ENCODE measurements at regions not wholly inside any gene's neighbourhood (a gene's known extent, or its start where the extent isn't known, plus 50 kb on each side); places are given as distances from the start of the nearest gene placed in this dataset.

DNA sequence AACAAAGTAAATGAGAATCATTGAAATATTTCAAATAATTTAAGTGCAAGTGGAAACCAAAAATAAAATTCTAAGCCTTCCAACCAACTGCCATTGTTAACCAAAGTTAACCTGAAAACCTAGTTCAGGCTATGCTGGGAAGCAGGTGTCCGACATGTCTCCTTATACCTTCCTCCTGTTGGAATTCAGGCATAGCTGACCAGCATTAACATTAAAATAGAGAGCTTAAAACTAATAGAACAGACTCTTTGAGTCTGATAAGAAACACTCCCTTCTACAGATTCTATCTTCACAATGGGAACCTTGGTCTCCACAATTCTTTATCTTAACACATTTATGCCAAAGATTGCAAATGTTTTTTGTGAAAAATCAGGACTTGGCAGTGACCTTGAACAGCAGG lies 1004.9 kb upstream of the NRXN1 start:
- no peak overlapping the region for H3K4me3 ChIP-seq (ENCODE audit: low read depth, low read length)
- DNase-seq (ENCODE audit: low read depth, low spot score) = no peak
- H3K27ac ChIP-seq (ENCODE audit: low read depth, low read length) = no peak overlapping the region
- H3K9me3 ChIP-seq (ENCODE audit: control insufficient read depth, insufficient read depth, low read length) = no peaks in the 10 kb centered on the region
- CTCF ChIA-PET = no interaction called here
- TF ChIP-seq CTCF (IDR thresholded peaks at IDR 0.05; ENCODE audit: low read depth, low read length) = no peak
- POLR2A ChIA-PET = no interaction called here
- H3K27me3 ChIP-seq (ENCODE audit: control insufficient read depth, insufficient read depth, low read length) = no peaks in the 10 kb centered on the region

GRCh38 chr2:52036024-52036423 lies 1004.1 kb upstream of the NRXN1 start:
- Histone ChIP-seq H3K4me3 (ENCODE audit: low read depth, low read length) (no peak overlapping the region), H3K27ac (ENCODE audit: low read depth, low read length) (no peak overlapping the region), H3K9me3 (ENCODE audit: control insufficient read depth, insufficient read depth, low read length) (no peaks in the 10 kb centered on the region), H3K27me3 (ENCODE audit: control insufficient read depth, insufficient read depth, low read length) (no peaks in the 10 kb centered on the region)
- no peak for TF ChIP-seq CTCF (IDR thresholded peaks at IDR 0.05; ENCODE audit: low read depth, low read length)
- DNase-seq (ENCODE audit: low read depth, low spot score) = no peak
- POLR2A ChIA-PET = no interaction called here
- CTCF ChIA-PET = no interaction called here

DNA sequence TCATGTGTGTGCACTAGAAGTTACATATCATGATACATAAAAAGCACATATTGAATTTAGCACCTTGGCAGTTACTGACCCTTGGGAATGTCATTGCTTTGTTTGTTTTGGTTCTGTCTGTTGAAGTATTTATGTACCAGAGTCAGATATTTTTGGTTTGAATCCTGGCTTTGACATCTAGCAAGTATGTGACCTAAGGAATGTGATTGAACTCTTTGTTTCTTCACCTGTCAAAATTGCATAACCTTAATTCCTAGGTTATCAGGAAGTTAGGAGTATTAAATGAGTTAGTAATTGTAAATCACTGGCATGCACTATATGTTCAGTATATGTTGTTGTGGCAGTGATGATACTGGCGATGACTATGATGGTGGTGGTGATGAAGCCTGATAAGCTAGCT lies 1003.5 kb upstream of the NRXN1 start:
- Histone ChIP-seq H3K4me3 (ENCODE audit: low read depth, low read length) (no peak overlapping the region), H3K9me3 (ENCODE audit: control insufficient read depth, insufficient read depth, low read length) (no peaks in the 10 kb centered on the region), H3K27ac (ENCODE audit: low read depth, low read length) (no peak overlapping the region), H3K27me3 (ENCODE audit: control insufficient read depth, insufficient read depth, low read length) (no peaks in the 10 kb centered on the region)
- ChIA-PET CTCF (no interaction called here), POLR2A (no interaction called here)
- DNase-seq (ENCODE audit: low read depth, low spot score) = no peak
- no peak for TF ChIP-seq CTCF (IDR thresholded peaks at IDR 0.05; ENCODE audit: low read depth, low read length)

GRCh38 chr2:52034706-52035105 lies 1002.8 kb upstream of the NRXN1 start:
- no peak overlapping the region for H3K27ac ChIP-seq (ENCODE audit: low read depth, low read length)
- H3K4me3 ChIP-seq (ENCODE audit: low read depth, low read length) = no peak overlapping the region
- H3K27me3 ChIP-seq (ENCODE audit: control insufficient read depth, insufficient read depth, low read length) = no peaks in the 10 kb centered on the region
- POLR2A ChIA-PET = no interaction called here
- CTCF ChIA-PET = no interaction called here
- TF ChIP-seq CTCF (IDR thresholded peaks at IDR 0.05; ENCODE audit: low read depth, low read length) = no peak; the same call in 1 of the 2 replicates
- no peak for DNase-seq (ENCODE audit: low read depth, low spot score)
- no peaks in the 10 kb centered on the region for H3K9me3 ChIP-seq (ENCODE audit: control insufficient read depth, insufficient read depth, low read length)

DNA sequence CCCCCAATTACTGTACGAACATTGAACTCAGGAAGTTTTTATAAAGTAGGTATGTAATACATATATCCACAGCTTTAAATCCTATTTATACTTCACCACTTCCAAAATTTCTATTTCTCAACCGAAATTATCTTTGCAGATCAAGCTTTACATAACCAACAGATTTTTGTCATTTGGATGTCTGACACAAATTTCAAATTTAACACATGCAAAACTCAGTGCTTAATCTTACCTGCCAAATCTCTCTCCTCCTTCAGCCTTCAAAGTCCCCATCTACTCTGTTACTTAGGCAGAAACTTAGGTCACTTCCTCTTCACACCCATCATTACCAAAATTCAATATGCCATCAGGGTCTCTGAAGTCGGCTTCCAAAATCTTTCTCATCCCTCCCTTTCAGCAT lies 990.1 kb upstream of the NRXN1 start:
- H3K9me3 ChIP-seq (ENCODE audit: control insufficient read depth, insufficient read depth, low read length) = no peaks in the 10 kb centered on the region
- ChIA-PET CTCF (interaction anchor here (1.1 kb wide), 1 partner anchor 1493 kb away, joined by 4 read pairs; no protein-coding TSS in a partner anchor), POLR2A (no interaction called here)
- no peaks in the 10 kb centered on the region for H3K27me3 ChIP-seq (ENCODE audit: control insufficient read depth, insufficient read depth, low read length)
- DNase-seq (ENCODE audit: low read depth, low spot score) = no peak
- TF ChIP-seq CTCF (IDR thresholded peaks at IDR 0.05; ENCODE audit: low read depth, low read length) = no peak
- H3K4me3 ChIP-seq (ENCODE audit: low read depth, low read length) = no peak overlapping the region
- no peak overlapping the region for H3K27ac ChIP-seq (ENCODE audit: low read depth, low read length)

Data from AG04450 (cell line).